Loucy (cell line): ENCODE measurements at regions not wholly inside any gene's neighbourhood (a gene's known extent, or its start where the extent isn't known, plus 50 kb on each side); places are given as distances from the start of the nearest gene placed in this dataset.

Experiments used
- EZH2phosphoT487 ChIP-seq: fragments of 200-600 bp; IDR thresholded peaks from 2 replicates; pipeline ENCODE4 v1.6.1; 2018; ENCODE audit warnings: antibody characterized with exemption, mild to moderate bottlenecking, moderate library complexity, borderline replicate concordance
- TF ChIP-seq, protein P1 (sequence below): fragments of 200-600 bp; sonication (generic); conservative IDR thresholded peaks from 2 replicates; pipeline ENCODE4 v1.5.1; 2014; ENCODE audit warnings: mild to moderate bottlenecking, antibody characterized with exemption, low read length

DNA sequence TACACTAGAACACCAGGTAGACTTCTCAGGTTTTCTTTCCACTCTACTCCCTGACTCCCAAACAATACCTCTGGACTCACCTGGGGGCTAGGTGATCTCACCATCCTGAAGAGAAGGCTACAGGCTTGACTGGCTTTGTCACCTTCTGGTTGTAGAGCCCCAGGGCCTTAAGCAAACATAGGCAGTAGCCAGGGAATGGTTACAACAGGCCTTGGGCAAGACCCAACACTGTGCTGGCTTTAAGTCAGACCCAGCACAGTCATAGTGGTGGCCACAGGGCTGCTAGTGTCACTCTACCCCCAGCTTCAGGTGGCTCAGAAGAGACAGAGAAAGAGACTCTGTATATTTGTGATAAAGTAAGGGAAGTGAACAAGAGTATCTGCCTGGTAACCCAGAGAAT is 118.1 kb upstream of the EMCN start:
- TF ChIP-seq, protein P1, sequence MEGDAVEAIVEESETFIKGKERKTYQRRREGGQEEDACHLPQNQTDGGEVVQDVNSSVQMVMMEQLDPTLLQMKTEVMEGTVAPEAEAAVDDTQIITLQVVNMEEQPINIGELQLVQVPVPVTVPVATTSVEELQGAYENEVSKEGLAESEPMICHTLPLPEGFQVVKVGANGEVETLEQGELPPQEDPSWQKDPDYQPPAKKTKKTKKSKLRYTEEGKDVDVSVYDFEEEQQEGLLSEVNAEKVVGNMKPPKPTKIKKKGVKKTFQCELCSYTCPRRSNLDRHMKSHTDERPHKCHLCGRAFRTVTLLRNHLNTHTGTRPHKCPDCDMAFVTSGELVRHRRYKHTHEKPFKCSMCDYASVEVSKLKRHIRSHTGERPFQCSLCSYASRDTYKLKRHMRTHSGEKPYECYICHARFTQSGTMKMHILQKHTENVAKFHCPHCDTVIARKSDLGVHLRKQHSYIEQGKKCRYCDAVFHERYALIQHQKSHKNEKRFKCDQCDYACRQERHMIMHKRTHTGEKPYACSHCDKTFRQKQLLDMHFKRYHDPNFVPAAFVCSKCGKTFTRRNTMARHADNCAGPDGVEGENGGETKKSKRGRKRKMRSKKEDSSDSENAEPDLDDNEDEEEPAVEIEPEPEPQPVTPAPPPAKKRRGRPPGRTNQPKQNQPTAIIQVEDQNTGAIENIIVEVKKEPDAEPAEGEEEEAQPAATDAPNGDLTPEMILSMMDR, result no peak
- TF ChIP-seq EZH2phosphoT487, result no peak
